H1 (cell line): ENCODE measurements at regions not wholly inside any gene's neighbourhood (a gene's known extent, or its start where the extent isn't known, plus 50 kb on each side); places are given as distances from the start of the nearest gene placed in this dataset.

Source experiments
- EP300 ChIP-seq, 2 experiments: IDR thresholded peaks; 1 replicate in 1 of 2; 2 replicates in 1 of 2; pipeline ENCODE4 v1.6.1; 2011 to 2012; ENCODE audit warnings: low read depth in 2 of 2, low read length in 2 of 2, mild to moderate bottlenecking in 2 of 2, borderline replicate concordance in 1 of 2, inconsistent platforms in 1 of 2, moderate library complexity in 1 of 2
- SIRT6 ChIP-seq: IDR thresholded peaks from one replicate; pipeline ENCODE4 v1.7.1; 2012; ENCODE audit warnings: low read length, inconsistent platforms
- SP2 ChIP-seq: IDR thresholded peaks from 2 replicates; pipeline ENCODE4 v1.6.1; 2012; ENCODE audit warnings: mild to moderate bottlenecking, low read length, inconsistent platforms

GRCh38 chr3:63745757-63746156 is 73.3 kb upstream of the C3orf49 start (continued):
- no peak for TF ChIP-seq SP2
- no peak for TF ChIP-seq SIRT6
- no peak for TF ChIP-seq EP300 (IDR thresholded peaks at IDR 0.05; ENCODE audit: borderline replicate concordance in 1 of 2, low read depth in 2 of 2, low read length in 2 of 2)
